ENCODE measurements at regions not wholly inside any gene's neighbourhood (a gene's known extent, or its start where the extent isn't known, plus 50 kb on each side); places are given as distances from the start of the nearest gene placed in this dataset.
"Not testable (repeated sequence)": the region's sequence is repeated elsewhere in the genome, so short reads cannot be mapped to it uniquely, and the experiment has no call there.

DNA sequence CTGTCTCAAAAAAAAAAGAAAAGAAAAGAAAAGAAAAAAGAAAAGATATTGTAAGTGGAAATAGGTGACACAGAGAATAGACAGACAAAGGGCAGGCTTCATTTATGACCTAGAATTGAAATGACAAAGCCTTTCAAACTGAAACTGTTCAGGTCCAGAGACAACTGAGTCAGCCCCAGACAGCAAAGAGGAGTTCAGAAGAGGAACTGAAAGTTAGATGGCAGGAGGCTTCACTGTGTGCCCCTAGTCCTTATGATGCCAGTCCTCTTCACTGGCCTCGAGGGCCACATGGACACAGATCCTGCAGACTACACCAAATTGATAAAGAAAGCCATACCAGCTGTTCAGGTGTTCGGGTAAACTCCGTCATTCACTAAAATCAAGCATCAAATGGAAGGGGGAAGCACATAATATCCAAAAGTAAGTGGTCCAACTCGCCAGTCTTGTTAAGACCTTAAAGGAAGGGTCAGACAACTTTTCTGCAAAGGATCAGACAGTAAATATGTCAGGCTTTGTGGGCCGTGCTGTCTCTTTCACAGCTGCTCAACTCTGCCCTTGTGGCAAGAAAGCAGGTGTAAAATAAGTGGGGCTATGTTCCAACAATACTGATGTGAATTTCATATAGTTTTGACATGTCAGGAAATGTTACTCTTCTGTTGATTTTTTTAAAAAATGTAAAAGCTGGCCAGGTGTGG, 231.9 kb upstream of the MGAT5 start:
- H2AFZ ChIP-seq (ENCODE audit: low read depth, low read length) = no peak overlapping the region
- H3K4me3 ChIP-seq (ENCODE audit: low read length) = no peak overlapping the region
- H3K36me3 ChIP-seq (ENCODE audit: insufficient read depth, low read length) = no peaks in the 10 kb centered on the region

DNA sequence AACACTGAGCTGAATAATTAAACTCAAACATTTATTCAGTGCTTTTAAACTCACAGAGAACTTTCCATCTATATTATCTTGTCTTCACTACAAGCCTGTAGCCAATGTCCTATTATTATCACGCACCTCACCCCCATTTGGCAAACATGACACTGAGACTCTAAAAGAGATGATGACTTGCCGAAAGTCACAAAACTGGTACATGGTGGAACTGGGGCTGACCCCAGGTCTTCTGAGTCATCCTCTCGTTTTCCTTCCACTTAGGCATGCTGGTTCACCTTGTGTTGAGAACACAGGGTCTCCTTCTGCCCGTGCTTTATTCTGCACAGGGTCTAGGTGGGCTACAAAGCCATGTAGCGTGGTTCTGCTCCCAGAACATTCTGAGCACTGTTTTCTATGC, 230.0 kb upstream of the MGAT5 start:
- Histone ChIP-seq H3K4me1 (ENCODE audit: insufficient read depth, low read length) (no peaks in the 10 kb centered on the region), H3K27me3 (ENCODE audit: insufficient read depth, low read length) (no peaks in the 10 kb centered on the region), H3K36me3 (ENCODE audit: insufficient read depth, low read length) (no peaks in the 10 kb centered on the region), H3K4me3 (ENCODE audit: low read length) (no peak overlapping the region), H3K9me3 (ENCODE audit: low read length) (no peaks in the 10 kb centered on the region), H2AFZ (ENCODE audit: low read depth, low read length) (no peak overlapping the region)

More for the DNA sequence above, 231.9 kb upstream of the MGAT5 start:
- no peaks in the 10 kb centered on the region for H3K9me3 ChIP-seq (ENCODE audit: low read length)
- no peaks in the 10 kb centered on the region for H3K27me3 ChIP-seq (ENCODE audit: insufficient read depth, low read length)
- H3K4me1 ChIP-seq (ENCODE audit: insufficient read depth, low read length) = no peaks in the 10 kb centered on the region

GRCh38 chr2:134027980-134028379, 225.9 kb upstream of the MGAT5 start:
- no peak overlapping the region for H2AFZ ChIP-seq (ENCODE audit: low read depth, low read length)
- H3K4me3 ChIP-seq (ENCODE audit: low read length) = no peak overlapping the region
- H3K9me3 ChIP-seq (ENCODE audit: low read length) = no peaks in the 10 kb centered on the region
- H3K4me1 ChIP-seq (ENCODE audit: insufficient read depth, low read length) = no peaks in the 10 kb centered on the region
- no peaks in the 10 kb centered on the region for H3K27me3 ChIP-seq (ENCODE audit: insufficient read depth, low read length)
- H3K36me3 ChIP-seq (ENCODE audit: insufficient read depth, low read length) = no peaks in the 10 kb centered on the region

- Histone ChIP-seq H3K4me3 (ENCODE audit: low read length) (no peak overlapping the region), H2AFZ (ENCODE audit: low read depth, low read length) (no peak overlapping the region), H3K9me3 (ENCODE audit: low read length) (no peaks in the 10 kb centered on the region)
Observed at GRCh38 chr2:134029418-134029817, 224.5 kb upstream of the MGAT5 start.

DNA sequence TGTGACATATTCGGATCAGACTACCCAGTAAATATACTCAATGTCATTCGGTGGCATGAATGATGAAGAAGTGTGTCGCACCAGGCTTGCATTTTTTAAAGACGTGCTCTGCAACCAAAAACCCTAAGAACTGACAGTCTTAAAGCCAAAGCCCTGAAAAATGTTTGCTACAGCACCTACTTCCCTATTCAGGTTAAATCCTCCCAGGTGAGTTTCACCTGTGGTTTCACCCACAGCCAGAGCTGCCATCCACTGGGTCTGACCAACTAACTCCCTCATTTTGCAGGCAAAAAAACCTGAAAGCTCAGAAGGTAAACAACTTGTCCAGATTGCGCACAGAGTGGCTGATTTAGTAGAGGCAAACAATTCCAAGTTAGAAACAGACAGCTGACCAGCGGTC, 222.3 kb upstream of the MGAT5 start:
- H2AFZ ChIP-seq (ENCODE audit: low read depth, low read length) = no peak overlapping the region
- H3K4me1 ChIP-seq (ENCODE audit: insufficient read depth, low read length) = no peaks in the 10 kb centered on the region
- H3K27me3 ChIP-seq (ENCODE audit: insufficient read depth, low read length) = no peaks in the 10 kb centered on the region
- no peaks in the 10 kb centered on the region for H3K36me3 ChIP-seq (ENCODE audit: insufficient read depth, low read length)
- H3K9me3 ChIP-seq (ENCODE audit: low read length) = no peaks in the 10 kb centered on the region
- no peak overlapping the region for H3K4me3 ChIP-seq (ENCODE audit: low read length)

More at GRCh38 chr2:134029418-134029817, 224.5 kb upstream of the MGAT5 start:
- no peaks in the 10 kb centered on the region for H3K4me1 ChIP-seq (ENCODE audit: insufficient read depth, low read length)
- no peaks in the 10 kb centered on the region for H3K36me3 ChIP-seq (ENCODE audit: insufficient read depth, low read length)
- H3K27me3 ChIP-seq (ENCODE audit: insufficient read depth, low read length) = no peaks in the 10 kb centered on the region

DNA sequence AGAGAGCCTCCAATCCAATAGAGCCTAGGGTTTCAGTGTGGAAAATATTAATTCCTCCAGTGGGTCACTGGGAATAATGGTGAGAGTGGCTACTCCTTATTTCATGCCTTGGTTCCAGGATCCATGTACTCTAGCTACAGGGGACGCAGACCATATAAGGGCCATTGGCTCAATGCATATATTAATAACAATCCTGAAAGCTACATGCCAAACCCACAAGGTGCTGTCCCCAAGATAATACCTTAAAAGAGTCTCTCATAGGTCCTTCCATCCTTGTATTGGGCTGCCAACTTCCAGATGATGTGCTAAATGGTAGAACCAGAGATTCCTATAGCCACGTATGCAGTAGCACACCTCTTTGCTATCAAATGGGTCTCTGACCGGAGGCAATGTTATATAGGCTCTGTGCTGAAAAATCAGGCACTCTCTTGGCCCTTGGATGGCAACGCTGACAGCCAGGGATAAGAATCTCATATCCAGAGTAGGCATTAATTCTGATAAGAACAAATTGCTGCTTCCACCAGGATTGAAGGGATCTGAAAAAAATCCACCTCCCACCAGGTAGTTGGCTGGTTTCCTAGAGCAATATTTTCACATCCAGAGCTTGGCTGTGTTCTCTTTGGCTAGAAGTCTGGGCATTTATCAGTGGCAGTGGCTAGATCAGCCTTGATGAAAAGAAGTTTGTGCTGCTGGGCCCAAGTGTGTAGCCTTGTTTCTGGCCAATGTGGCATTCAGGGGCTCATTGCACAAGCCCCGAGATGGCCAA, 218.1 kb upstream of the MGAT5 start:
- no peaks in the 10 kb centered on the region for H3K27me3 ChIP-seq (ENCODE audit: insufficient read depth, low read length)
- H3K36me3 ChIP-seq (ENCODE audit: insufficient read depth, low read length) = no peaks in the 10 kb centered on the region
- no peak overlapping the region for H2AFZ ChIP-seq (ENCODE audit: low read depth, low read length)
- no peak overlapping the region for H3K4me3 ChIP-seq (ENCODE audit: low read length)
- no peaks in the 10 kb centered on the region for H3K4me1 ChIP-seq (ENCODE audit: insufficient read depth, low read length)
- H3K9me3 ChIP-seq (ENCODE audit: low read length) = no peaks in the 10 kb centered on the region

GRCh38 chr2:134039912-134040581, 213.8 kb upstream of the MGAT5 start:
- no peak overlapping the region for H3K4me3 ChIP-seq (ENCODE audit: low read length)
- no peaks in the 10 kb centered on the region for H3K27me3 ChIP-seq (ENCODE audit: insufficient read depth, low read length)

DNA sequence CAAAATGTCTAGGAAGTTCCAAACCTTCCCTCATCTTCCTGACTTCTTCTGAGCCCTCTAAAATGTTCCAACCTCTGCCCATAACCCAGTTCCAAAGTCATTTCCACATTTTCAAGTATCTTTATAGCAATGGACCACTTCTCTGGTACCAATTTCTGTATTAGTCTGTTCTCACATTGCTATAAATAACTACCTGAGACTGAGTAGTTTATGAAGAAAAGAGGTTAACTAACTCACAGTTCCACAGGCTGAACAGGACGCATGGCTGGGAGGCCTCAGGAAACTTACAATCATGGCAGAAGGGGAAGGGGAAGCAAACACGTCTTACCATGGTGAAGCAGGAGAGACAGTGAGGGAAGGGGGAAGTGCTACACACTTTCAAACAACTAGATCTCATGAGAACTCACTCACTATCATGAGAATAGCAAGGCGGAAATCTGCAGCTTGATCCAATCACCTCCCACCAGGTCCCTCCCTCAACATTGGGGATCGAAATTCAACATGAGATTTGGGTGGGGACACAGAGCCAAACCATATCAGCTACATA, 213.2 kb upstream of the MGAT5 start:
- H3K4me1 ChIP-seq (ENCODE audit: insufficient read depth, low read length); H3K27me3 ChIP-seq (ENCODE audit: insufficient read depth, low read length); H3K4me3 ChIP-seq (ENCODE audit: low read length); H3K9me3 ChIP-seq (ENCODE audit: low read length); H3K36me3 ChIP-seq (ENCODE audit: insufficient read depth, low read length); H2AFZ ChIP-seq (ENCODE audit: low read depth, low read length): not testable (repeated sequence)

More at GRCh38 chr2:134039912-134040581, 213.8 kb upstream of the MGAT5 start:
- Histone ChIP-seq H3K9me3 (ENCODE audit: low read length) (no peaks in the 10 kb centered on the region), H3K36me3 (ENCODE audit: insufficient read depth, low read length) (no peaks in the 10 kb centered on the region), H3K4me1 (ENCODE audit: insufficient read depth, low read length) (no peaks in the 10 kb centered on the region), H2AFZ (ENCODE audit: low read depth, low read length) (no peak overlapping the region)

DNA sequence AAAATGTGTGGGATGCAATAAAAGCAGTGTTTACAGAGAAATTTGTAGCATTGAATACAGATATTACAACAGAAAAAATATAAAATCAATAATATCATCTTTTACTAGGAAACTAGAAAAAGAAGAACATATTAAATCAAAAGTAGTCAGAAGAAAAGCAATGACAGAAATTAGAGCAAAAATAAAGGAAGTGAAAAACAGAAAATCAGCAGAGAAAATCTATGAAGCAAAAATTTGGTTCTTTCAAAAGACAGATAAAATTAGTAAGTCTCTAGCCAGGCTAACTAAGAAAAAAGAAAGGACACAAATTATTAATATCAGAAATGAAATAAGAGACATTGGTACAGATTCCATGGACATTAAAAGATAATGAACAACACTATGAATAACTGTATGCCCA, 212.0 kb upstream of the MGAT5 start:
- Histone ChIP-seq H3K4me1 (ENCODE audit: insufficient read depth, low read length) (no peaks in the 10 kb centered on the region), H3K36me3 (ENCODE audit: insufficient read depth, low read length) (no peaks in the 10 kb centered on the region), H3K4me3 (ENCODE audit: low read length) (no peak overlapping the region), H3K9me3 (ENCODE audit: low read length) (no peaks in the 10 kb centered on the region), H2AFZ (ENCODE audit: low read depth, low read length) (no peak overlapping the region), H3K27me3 (ENCODE audit: insufficient read depth, low read length) (no peaks in the 10 kb centered on the region)

DNA sequence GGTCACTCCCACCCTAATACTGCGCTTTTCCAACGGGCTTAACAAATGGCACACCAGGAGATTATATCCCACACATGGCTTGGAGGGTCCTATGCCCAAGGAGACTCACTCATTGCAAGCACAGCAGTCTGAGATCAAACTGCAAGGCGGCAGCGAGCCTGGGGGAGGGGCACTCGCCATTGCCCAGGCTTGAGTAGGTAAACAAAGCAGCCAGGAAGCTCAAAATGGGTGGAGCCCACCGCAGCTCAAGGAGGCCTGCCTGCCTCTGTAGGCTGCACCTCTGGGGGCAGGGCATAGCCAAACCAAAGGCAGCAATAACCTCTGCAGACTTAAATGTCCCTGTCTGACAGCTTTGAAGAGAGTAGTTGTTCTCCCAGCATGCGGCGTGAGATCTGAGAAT, 210.8 kb upstream of the MGAT5 start:
- not testable (repeated sequence) for H3K27me3 ChIP-seq (ENCODE audit: insufficient read depth, low read length); H2AFZ ChIP-seq (ENCODE audit: low read depth, low read length); H3K9me3 ChIP-seq (ENCODE audit: low read length); H3K4me3 ChIP-seq (ENCODE audit: low read length); H3K36me3 ChIP-seq (ENCODE audit: insufficient read depth, low read length); H3K4me1 ChIP-seq (ENCODE audit: insufficient read depth, low read length)

- Histone ChIP-seq H3K9me3 (ENCODE audit: low read length) (no peaks in the 10 kb centered on the region), H3K4me3 (ENCODE audit: low read length) (no peak overlapping the region), H3K27me3 (ENCODE audit: insufficient read depth, low read length) (no peaks in the 10 kb centered on the region), H2AFZ (ENCODE audit: low read depth, low read length) (no peak overlapping the region), H3K36me3 (ENCODE audit: insufficient read depth, low read length) (no peaks in the 10 kb centered on the region), H3K4me1 (ENCODE audit: insufficient read depth, low read length) (no peaks in the 10 kb centered on the region)
Observed at GRCh38 chr2:134052173-134052572, 201.7 kb upstream of the MGAT5 start.

GRCh38 chr2:134056173-134056572, 197.7 kb upstream of the MGAT5 start:
- no peaks in the 10 kb centered on the region for H3K27me3 ChIP-seq (ENCODE audit: insufficient read depth, low read length)
- no peaks in the 10 kb centered on the region for H3K9me3 ChIP-seq (ENCODE audit: low read length)
- no peak overlapping the region for H3K4me3 ChIP-seq (ENCODE audit: low read length)
- no peaks in the 10 kb centered on the region for H3K36me3 ChIP-seq (ENCODE audit: insufficient read depth, low read length)
- H2AFZ ChIP-seq (ENCODE audit: low read depth, low read length) = no peak overlapping the region
- no peaks in the 10 kb centered on the region for H3K4me1 ChIP-seq (ENCODE audit: insufficient read depth, low read length)

DNA sequence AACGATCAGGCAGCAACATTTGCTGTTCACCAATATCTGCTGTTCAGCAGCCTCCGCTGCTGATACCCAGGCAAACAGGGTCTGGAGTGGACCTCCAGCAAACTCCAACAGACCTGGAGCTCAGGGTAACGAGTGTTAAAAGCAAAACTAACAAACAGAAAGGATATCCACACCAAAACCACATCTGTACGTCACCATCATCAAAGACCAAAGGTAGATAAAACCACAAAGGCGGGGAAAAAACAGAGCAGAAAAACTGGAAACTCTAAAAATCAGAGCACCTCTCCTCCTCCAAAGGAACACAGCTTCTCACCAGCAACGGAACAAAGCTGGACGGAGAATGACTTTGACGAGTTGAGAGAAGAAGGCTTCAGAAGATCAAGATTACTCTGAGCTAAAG, 192.8 kb upstream of the MGAT5 start:
- H3K4me1 ChIP-seq (ENCODE audit: insufficient read depth, low read length); H3K4me3 ChIP-seq (ENCODE audit: low read length); H3K27me3 ChIP-seq (ENCODE audit: insufficient read depth, low read length); H2AFZ ChIP-seq (ENCODE audit: low read depth, low read length); H3K36me3 ChIP-seq (ENCODE audit: insufficient read depth, low read length); H3K9me3 ChIP-seq (ENCODE audit: low read length): not testable (repeated sequence)
